Prostate gland (tissue), 2 donors: ENCODE measurements at regions not wholly inside any gene's neighbourhood (a gene's known extent, or its start where the extent isn't known, plus 50 kb on each side); places are given as distances from the start of the nearest gene placed in this dataset.
A peak's percentile ranks its signal among the peaks of the same experiment; 100 is the strongest.

Experiments used
- DNase-seq: peaks from one replicate; pipeline ENCODE4 v3.0.0-alpha.2; 2019; ENCODE audit warnings: low spot score
- H3K27ac ChIP-seq, 2 donors: fragments of 200-600 bp; sonication (generic); 2 replicates each; pipeline ENCODE4 v1.5.1; 2017 to 2019
- H3K27me3 ChIP-seq: fragments of 200-600 bp; sonication (generic); replicated peaks from 2 replicates; pipeline ENCODE4 v1.5.1; 2019; ENCODE audit not compliant: insufficient read depth
- H3K36me3 ChIP-seq, 2 donors: fragments of 200-600 bp; sonication (generic); 1 replicate in 1 of 2; 2 replicates in 1 of 2; pipeline versions ENCODE4 v1.5.1 to v1.8.1; 2017 to 2019
- H3K4me1 ChIP-seq: fragments of 200-600 bp; sonication (generic); replicated peaks from 2 replicates; pipeline ENCODE4 v1.5.1; 2019
- H3K4me3 ChIP-seq, 2 donors: fragments of 200-600 bp; sonication (generic); 2 replicates each; pipeline ENCODE4 v1.5.1; 2017 to 2019
- H3K9me3 ChIP-seq: fragments of 200-600 bp; sonication (generic); 2 replicates; pipeline ENCODE4 v1.5.1; 2017
- POLR2A ChIP-seq: fragments of 450-650 bp; IDR thresholded peaks from one replicate; pipeline ENCODE4 v1.6.1; 2016; ENCODE audit warnings: antibody characterized with exemption, mild to moderate bottlenecking
- POLR2AphosphoS5 ChIP-seq: sonication (generic); formaldehyde crosslinking; IDR thresholded peaks from one replicate; pipeline ENCODE4 v1.6.1; 2017; ENCODE audit warnings: antibody characterized with exemption
- WGBS: methylation state at CpG from one replicate; pipeline ENCODE4 v1.1.5; 2018; 5-methylcytosine and 5-hydroxymethylcytosine counted together
- intact Hi-C: fragments of 100-400 bp; cut with DNase I; formaldehyde crosslinking; loops from one replicate; pipeline ENCODE4 v1.14.2; 2022
- TF ChIP-seq, protein P1 (sequence below), 4 experiments: fragments of 200-600 bp in 2 of 4; fragments of 450-650 bp in 2 of 4; sonication (generic) in 2 of 4; IDR thresholded peaks; 1 replicate in 3 of 4; 2 replicates in 1 of 4; pipeline ENCODE4 v1.5.1; 2016 to 2019; ENCODE audit warnings: antibody characterized with exemption in 4 of 4, mild to moderate bottlenecking in 2 of 4, moderate library complexity in 2 of 4

DNA sequence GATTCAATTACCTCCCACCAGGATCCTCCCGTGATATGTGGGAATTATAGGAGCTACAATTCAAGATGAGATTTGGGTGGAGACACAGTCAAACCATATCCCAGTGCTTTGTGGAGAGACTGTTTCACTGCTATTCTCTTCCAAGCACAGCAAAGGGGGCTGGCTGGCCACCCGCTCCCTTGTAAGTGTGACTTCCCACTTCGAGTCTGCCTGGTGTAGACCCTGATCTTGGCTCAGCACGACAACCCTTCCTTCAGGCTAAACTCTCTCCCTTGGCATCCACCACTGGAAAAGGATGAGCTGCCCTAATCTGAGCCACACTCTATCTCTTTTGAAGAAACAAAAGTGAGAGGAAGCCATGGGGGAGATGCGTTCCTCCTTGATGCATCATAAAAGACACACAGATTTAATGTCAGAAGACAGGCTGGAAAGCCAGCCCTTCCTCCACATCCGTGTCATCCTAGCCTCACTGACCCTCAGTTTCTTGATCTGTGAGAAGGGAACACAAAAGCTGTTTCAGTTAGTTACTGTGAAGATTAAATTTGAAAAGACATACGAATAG, 64.7 kb upstream of the CDON start:
- DNase-seq, result no peak

DNA sequence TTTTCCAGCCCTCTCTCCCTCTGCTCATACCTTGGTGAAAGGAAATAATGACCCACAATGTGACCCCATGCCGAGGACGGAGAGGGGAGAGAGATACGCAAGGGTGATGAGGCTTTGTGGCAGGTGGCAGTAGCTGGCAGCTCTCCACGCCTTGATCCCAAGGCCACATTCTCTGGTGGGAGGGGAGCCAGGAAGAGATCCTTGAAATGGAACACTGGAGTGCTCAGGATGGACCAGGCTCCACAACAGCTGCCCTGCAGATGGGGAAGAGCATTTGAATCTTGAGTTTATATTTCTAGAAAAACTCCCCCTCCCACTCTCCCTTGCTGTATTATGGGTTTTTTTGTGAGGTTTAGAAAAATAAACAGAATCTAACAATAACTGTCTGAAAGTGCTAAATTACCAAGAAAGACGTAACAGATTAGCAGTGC, 61.6 kb upstream of the CDON start:
- no peak overlapping the region for H3K4me3 ChIP-seq
- no peak for TF ChIP-seq POLR2A
- TF ChIP-seq, protein P1, sequence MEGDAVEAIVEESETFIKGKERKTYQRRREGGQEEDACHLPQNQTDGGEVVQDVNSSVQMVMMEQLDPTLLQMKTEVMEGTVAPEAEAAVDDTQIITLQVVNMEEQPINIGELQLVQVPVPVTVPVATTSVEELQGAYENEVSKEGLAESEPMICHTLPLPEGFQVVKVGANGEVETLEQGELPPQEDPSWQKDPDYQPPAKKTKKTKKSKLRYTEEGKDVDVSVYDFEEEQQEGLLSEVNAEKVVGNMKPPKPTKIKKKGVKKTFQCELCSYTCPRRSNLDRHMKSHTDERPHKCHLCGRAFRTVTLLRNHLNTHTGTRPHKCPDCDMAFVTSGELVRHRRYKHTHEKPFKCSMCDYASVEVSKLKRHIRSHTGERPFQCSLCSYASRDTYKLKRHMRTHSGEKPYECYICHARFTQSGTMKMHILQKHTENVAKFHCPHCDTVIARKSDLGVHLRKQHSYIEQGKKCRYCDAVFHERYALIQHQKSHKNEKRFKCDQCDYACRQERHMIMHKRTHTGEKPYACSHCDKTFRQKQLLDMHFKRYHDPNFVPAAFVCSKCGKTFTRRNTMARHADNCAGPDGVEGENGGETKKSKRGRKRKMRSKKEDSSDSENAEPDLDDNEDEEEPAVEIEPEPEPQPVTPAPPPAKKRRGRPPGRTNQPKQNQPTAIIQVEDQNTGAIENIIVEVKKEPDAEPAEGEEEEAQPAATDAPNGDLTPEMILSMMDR (IDR thresholded peaks at IDR 0.05), result no peak
- TF ChIP-seq POLR2AphosphoS5, result no peak
- H3K9me3 ChIP-seq, result no peaks in the 10 kb centered on the region
- intact Hi-C loops, result no loop called here
- DNase-seq, result no peak
- H3K4me1 ChIP-seq, result no peaks in the 10 kb centered on the region
- no peaks in the 10 kb centered on the region for H3K36me3 ChIP-seq
- H3K27ac ChIP-seq, result no peak overlapping the region
- 63% methylated on average over 5 of the region's 5 CpGs for WGBS
- no peaks in the 10 kb centered on the region for H3K27me3 ChIP-seq

More for the DNA sequence above, 64.7 kb upstream of the CDON start:
- Histone ChIP-seq H3K36me3 (no peaks in the 10 kb centered on the region), H3K4me3 (no peak overlapping the region), H3K4me1 (no peaks in the 10 kb centered on the region), H3K9me3 (no peaks in the 10 kb centered on the region), H3K27ac (no peak overlapping the region), H3K27me3 (no peaks in the 10 kb centered on the region)
- intact Hi-C loops, result no loop called here
- TF ChIP-seq POLR2A (no peak), POLR2AphosphoS5 (no peak)
- TF ChIP-seq, protein P1 (IDR thresholded peaks at IDR 0.05), result no peak
- WGBS, result 84% methylated on average over 7 of the region's 7 CpGs

DNA sequence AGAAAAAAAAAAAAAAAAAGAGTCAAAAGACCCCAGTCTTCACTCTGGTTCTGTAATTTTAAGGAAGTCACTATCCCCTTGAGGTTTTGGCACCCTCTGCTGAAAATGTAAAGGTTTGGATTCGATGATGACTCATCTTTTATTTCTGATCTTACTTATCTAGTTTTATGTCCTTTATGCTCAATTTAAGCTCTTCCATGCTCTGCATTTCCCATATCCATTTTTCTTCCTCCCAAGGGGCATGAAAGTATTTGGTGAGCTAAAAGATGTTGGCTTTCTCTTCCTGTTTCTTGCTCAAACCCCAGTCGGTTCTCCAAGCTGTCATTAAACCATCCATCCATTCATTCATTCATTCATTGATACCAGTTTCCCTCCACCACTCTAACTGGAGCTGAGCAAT, 61.0 kb upstream of the CDON start:
- no peak for DNase-seq
- intact Hi-C loops, result no loop called here
- no peak overlapping the region for H3K4me3 ChIP-seq
- H3K9me3 ChIP-seq, result no peaks in the 10 kb centered on the region
- H3K36me3 ChIP-seq, result no peaks in the 10 kb centered on the region
- H3K27ac ChIP-seq, result no peak overlapping the region
- H3K4me1 ChIP-seq, result no peaks in the 10 kb centered on the region
- no peaks in the 10 kb centered on the region for H3K27me3 ChIP-seq
- TF ChIP-seq POLR2A (no peak), POLR2AphosphoS5 (no peak)
- TF ChIP-seq, protein P1 (IDR thresholded peaks at IDR 0.05), result no peak
- WGBS, result 61% methylated on average over 2 of the region's 2 CpGs

DNA sequence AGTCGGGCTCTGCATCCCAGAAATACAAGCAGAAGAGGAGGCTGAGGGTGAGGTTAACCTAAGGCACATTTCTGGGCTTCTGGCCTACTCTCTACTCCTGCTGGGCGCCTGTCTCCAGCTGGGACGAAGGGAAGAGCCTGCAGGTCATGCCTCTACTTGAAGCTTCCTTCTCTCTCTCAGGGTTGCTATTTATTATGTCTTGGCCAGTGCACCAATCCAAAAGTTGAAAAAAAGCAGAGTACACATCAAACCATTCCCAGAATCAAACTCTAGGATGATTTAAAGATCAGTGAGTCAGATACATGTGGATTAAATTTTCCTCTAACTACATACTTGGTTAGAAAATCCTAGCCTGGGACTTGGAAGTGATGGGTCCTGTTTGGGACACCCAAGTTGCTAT, 60.2 kb upstream of the CDON start:
- 30% methylated on average over 3 of the region's 3 CpGs for WGBS
- no peak for TF ChIP-seq POLR2A
- TF ChIP-seq POLR2AphosphoS5, result peak; percentile 32

DNA sequence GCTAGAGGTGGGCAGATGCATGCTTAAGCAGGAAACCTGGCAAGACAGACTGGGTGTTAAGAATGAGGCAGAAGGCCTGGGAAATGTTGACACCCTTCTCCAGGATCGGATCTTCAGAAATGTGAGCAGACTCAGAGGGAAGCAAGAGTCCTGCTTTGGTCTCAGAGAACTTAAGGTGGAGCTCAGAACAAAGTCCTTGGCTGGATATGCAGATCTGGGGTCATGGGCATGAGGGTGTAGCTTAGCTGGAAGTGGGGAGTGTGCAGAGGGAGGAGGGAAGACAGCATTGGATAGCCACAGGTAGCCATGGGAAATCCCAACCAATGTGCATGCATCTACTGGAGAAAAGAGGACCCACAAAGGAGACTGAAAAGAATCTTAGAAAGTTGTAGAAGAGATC, 58.6 kb upstream of the CDON start:
- TF ChIP-seq POLR2A (no peak), POLR2AphosphoS5 (no peak)
- TF ChIP-seq, protein P1 (IDR thresholded peaks at IDR 0.05), result no peak
- H3K27ac ChIP-seq, result no peak overlapping the region
- H3K27me3 ChIP-seq, result no peaks in the 10 kb centered on the region
- H3K4me3 ChIP-seq, result no peak overlapping the region
- intact Hi-C loops, result no loop called here
- H3K36me3 ChIP-seq, result no peaks in the 10 kb centered on the region
- no peaks in the 10 kb centered on the region for H3K9me3 ChIP-seq
- 63% methylated on average over 1 of the region's 1 CpG for WGBS
- no peak for DNase-seq
- peaks cover 1% of the 10 kb centered on the region for H3K4me1 ChIP-seq

More for the DNA sequence above, 60.2 kb upstream of the CDON start:
- intact Hi-C loops, result no loop called here
- no peaks in the 10 kb centered on the region for H3K9me3 ChIP-seq
- H3K27me3 ChIP-seq, result no peaks in the 10 kb centered on the region
- no peak overlapping the region for H3K4me3 ChIP-seq
- H3K36me3 ChIP-seq, result no peaks in the 10 kb centered on the region
- H3K27ac ChIP-seq, result no peak overlapping the region
- H3K4me1 ChIP-seq, result no peaks in the 10 kb centered on the region
- no peak for DNase-seq
